Breast epithelium (tissue), 3 donors: ENCODE measurements at regions not wholly inside any gene's neighbourhood (a gene's known extent, or its start where the extent isn't known, plus 50 kb on each side); places are given as distances from the start of the nearest gene placed in this dataset.

Source experiments
- POLR2AphosphoS5 ChIP-seq, 3 donors: sonication (generic); formaldehyde crosslinking; IDR thresholded peaks; one replicate each; pipeline ENCODE4 v1.6.1; 2017; ENCODE audit warnings: antibody characterized with exemption in 3 of 3
- TF ChIP-seq, protein P1 (sequence below), 3 donors: fragments of 450-650 bp; IDR thresholded peaks; one replicate each; pipeline ENCODE4 v1.5.1; 2016 to 2017; ENCODE audit warnings: antibody characterized with exemption in 3 of 3, mild to moderate bottlenecking in 3 of 3, moderate library complexity in 3 of 3

DNA sequence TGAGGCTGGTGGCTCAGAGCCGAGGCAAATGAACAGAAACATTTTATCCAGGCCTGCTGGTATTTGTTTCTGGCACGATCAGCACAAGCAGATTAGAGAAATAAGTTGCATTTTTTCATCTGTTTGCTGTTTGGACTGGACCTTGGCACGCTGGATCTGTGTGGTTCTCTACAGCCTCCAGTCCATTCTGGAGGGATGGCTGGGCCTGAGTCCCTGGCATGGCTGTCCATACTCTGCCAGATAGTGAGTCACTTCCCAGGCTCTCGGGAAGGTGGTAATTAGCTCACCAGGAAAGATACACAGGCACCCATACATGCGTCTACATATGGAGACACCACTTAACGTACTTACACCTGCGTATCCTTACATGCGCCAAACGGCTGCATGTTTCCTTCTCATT, 78.6 kb downstream of the SPRY4 start:
- TF ChIP-seq, protein P1, sequence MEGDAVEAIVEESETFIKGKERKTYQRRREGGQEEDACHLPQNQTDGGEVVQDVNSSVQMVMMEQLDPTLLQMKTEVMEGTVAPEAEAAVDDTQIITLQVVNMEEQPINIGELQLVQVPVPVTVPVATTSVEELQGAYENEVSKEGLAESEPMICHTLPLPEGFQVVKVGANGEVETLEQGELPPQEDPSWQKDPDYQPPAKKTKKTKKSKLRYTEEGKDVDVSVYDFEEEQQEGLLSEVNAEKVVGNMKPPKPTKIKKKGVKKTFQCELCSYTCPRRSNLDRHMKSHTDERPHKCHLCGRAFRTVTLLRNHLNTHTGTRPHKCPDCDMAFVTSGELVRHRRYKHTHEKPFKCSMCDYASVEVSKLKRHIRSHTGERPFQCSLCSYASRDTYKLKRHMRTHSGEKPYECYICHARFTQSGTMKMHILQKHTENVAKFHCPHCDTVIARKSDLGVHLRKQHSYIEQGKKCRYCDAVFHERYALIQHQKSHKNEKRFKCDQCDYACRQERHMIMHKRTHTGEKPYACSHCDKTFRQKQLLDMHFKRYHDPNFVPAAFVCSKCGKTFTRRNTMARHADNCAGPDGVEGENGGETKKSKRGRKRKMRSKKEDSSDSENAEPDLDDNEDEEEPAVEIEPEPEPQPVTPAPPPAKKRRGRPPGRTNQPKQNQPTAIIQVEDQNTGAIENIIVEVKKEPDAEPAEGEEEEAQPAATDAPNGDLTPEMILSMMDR (IDR thresholded peaks at IDR 0.05), result no peak
- TF ChIP-seq POLR2AphosphoS5 (IDR thresholded peaks at IDR 0.05), result no peak
